ENCODE measurements at regions not wholly inside any gene's neighbourhood (a gene's known extent, or its start where the extent isn't known, plus 50 kb on each side); places are given as distances from the start of the nearest gene placed in this dataset.

DNA sequence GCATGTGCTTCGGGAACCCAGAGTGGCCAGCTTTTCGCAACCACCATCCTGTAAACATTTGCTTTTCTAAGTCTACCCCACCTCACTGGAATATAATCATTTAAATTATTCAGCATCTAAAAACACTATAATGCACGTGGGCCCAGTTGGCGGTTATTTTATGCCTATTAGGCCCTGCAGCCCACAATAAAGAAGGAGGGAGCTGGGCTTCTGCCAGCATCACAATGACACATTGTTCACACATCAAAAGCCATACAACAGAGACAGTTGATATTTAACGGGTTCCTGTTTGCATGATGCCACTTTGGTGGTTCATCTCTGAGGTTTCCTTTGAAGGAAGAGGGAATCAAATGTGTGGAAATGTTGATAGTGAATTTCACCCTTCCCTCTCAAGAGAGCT is 916.0 kb upstream of the CELF4 start:
- Histone ChIP-seq H3K4me3 (no peak overlapping the region), H3K27me3 (no peaks in the 10 kb centered on the region), H3K4me1 (no peaks in the 10 kb centered on the region), H3K27ac (no peak overlapping the region), H3K36me3 (no peaks in the 10 kb centered on the region), H3K9me3 (peaks cover 0 to 17% (median 3%) of the 10 kb centered on the region in 12 donors)
- TF ChIP-seq, protein P1, sequence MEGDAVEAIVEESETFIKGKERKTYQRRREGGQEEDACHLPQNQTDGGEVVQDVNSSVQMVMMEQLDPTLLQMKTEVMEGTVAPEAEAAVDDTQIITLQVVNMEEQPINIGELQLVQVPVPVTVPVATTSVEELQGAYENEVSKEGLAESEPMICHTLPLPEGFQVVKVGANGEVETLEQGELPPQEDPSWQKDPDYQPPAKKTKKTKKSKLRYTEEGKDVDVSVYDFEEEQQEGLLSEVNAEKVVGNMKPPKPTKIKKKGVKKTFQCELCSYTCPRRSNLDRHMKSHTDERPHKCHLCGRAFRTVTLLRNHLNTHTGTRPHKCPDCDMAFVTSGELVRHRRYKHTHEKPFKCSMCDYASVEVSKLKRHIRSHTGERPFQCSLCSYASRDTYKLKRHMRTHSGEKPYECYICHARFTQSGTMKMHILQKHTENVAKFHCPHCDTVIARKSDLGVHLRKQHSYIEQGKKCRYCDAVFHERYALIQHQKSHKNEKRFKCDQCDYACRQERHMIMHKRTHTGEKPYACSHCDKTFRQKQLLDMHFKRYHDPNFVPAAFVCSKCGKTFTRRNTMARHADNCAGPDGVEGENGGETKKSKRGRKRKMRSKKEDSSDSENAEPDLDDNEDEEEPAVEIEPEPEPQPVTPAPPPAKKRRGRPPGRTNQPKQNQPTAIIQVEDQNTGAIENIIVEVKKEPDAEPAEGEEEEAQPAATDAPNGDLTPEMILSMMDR (IDR thresholded peaks at IDR 0.05), result no peak
- TF ChIP-seq POLR2A (IDR thresholded peaks at IDR 0.05), result no peak
- ATAC-seq, result no peak
- DNase-seq, result no peak
- WGBS, 4 donors, result 64 to 77% (median 72%) methylated on average over 5 of the region's 5 CpGs
- intact Hi-C loops (cut with DNase I), result no loop called here

DNA sequence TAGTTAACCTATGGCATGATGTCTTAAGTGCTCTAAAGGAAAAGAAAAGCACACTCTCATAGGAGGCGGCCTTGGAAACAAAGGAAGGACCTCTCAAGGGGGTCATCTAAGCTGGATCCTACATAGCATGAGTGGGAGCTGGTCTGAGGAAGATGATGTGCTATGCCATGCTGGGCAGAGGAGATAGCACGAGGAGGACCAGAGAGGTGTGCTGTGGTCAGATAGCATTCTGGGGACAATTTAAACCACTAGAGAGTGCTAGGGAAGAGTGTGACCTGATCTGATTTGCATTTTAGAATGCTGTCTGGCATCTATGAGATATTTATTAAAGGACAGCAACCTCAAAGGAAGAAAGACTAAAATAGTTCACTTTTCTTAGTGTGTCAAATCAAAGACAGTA is 910.1 kb upstream of the CELF4 start:
- Histone ChIP-seq H3K36me3 (no peaks in the 10 kb centered on the region), H3K27ac (no peak overlapping the region), H3K4me3 (no peak overlapping the region), H3K4me1 (no peaks in the 10 kb centered on the region), H3K27me3 (no peaks in the 10 kb centered on the region), H3K9me3 (peaks cover 0 to 17% (median 3%) of the 10 kb centered on the region in 12 donors)
- intact Hi-C loops (cut with DNase I), result no loop called here
- TF ChIP-seq, protein P1 (IDR thresholded peaks at IDR 0.05), result no peak
- TF ChIP-seq POLR2A (IDR thresholded peaks at IDR 0.05), result no peak
- no peak for DNase-seq
- WGBS, 4 donors, result 71 to 84% (median 79%) methylated on average over 2 of the region's 2 CpGs
- ATAC-seq, result no peak

DNA sequence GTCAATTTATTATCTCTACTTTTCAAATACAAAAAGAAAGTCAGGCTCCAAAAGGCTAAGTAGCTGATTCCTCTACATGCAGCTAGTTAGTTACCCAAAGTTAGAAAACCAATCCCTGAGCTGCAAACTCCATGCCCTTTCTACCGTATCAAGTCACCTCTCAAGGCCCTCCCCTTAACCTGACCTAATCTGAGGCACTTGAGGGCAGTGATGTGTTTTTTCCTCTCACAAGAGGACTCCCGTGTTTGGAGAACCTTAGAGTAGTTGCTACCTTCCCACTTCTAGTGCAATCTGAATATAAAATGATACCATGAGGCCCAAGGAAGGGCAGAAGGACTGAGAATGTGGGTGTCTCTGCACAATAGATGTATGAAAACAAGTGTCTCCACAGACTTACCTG is 907.9 kb upstream of the CELF4 start:
- intact Hi-C loops (cut with DNase I), result no loop called here
- WGBS, 4 donors, result 47 to 71% (median 62%) methylated on average over 2 of the region's 2 CpGs
- H3K27me3 ChIP-seq, result no peaks in the 10 kb centered on the region

DNA sequence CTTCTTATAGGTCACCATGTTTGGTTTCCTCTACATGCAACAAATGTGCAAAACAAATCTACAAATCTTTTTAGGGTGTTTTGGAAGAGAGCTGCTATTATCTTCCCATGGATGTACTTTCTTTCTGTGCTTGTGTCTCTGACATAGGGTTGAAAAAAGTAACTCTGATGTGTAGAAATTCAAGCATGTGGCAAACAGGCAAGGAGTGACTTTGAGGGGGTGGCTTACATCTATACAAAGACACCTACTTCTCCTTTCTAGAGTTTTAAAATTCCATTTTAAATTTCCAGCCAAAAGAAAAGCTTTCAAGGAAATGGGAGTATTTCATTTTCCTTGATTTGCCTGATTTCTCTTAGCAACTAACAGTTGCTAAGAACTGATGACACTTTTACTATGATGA is 904.8 kb upstream of the CELF4 start:
- Histone ChIP-seq H3K4me1 (no peaks in the 10 kb centered on the region), H3K27ac (no peak overlapping the region), H3K4me3 (no peak overlapping the region), H3K36me3 (no peaks in the 10 kb centered on the region), H3K9me3 (no peaks in the 10 kb centered on the region), H3K27me3 (no peaks in the 10 kb centered on the region)
- intact Hi-C loops (cut with DNase I), result no loop called here
- DNase-seq (no peak), ATAC-seq (no peak)
- TF ChIP-seq POLR2A (IDR thresholded peaks at IDR 0.05), result no peak
- TF ChIP-seq, protein P1 (IDR thresholded peaks at IDR 0.05), result no peak

More for the DNA sequence above, 907.9 kb upstream of the CELF4 start:
- TF ChIP-seq, protein P1 (IDR thresholded peaks at IDR 0.05), result no peak
- TF ChIP-seq POLR2A (IDR thresholded peaks at IDR 0.05), result no peak
- no peaks in the 10 kb centered on the region for H3K36me3 ChIP-seq
- H3K4me3 ChIP-seq, result no peak overlapping the region
- no peaks in the 10 kb centered on the region for H3K4me1 ChIP-seq
- ATAC-seq (no peak), DNase-seq (no peak)
- H3K9me3 ChIP-seq, result peaks cover 0 to under 1% (median 0%) of the 10 kb centered on the region in 12 donors
- no peak overlapping the region for H3K27ac ChIP-seq
